GM23338 (cell line): ENCODE measurements at regions not wholly inside any gene's neighbourhood (a gene's known extent, or its start where the extent isn't known, plus 50 kb on each side); places are given as distances from the start of the nearest gene placed in this dataset.

ENCODE experiments used
- EZH2 ChIP-seq: fragments of 200-600 bp; sonication (generic); IDR thresholded peaks from one replicate; pipeline ENCODE4 v1.8.0; 2017; ENCODE audit warnings: antibody characterized with exemption, mild to moderate bottlenecking, low read depth; ENCODE audit not compliant: unreplicated experiment
- NANOG ChIP-seq: IDR thresholded peaks from 2 replicates; pipeline ENCODE4 v1.6.1; 2016; ENCODE audit warnings: antibody characterized with exemption, borderline replicate concordance
- STAT1 ChIP-seq: IDR thresholded peaks from one replicate; pipeline ENCODE4 v1.6.1; 2016; ENCODE audit warnings: antibody characterized with exemption; ENCODE audit not compliant: unreplicated experiment
- ZNF331 ChIP-seq: fragments of 250-450 bp; sonication (Bioruptor Pico); IDR thresholded peaks from 2 replicates; pipeline ENCODE4 v1.5.0; 2020; ENCODE audit warnings: low read depth, mild to moderate bottlenecking, moderate library complexity
- TF ChIP-seq, protein P1 (sequence below), 2 experiments: fragments of 200-600 bp in 1 of 2; sonication (generic) in 1 of 2; conservative IDR thresholded peaks; 2 replicates each; pipeline versions ENCODE4 v1.5.1 to v1.6.1; 2016 to 2017; ENCODE audit warnings: antibody characterized with exemption in 2 of 2, low read depth in 2 of 2, mild to moderate bottlenecking in 2 of 2, moderate library complexity in 1 of 2
- TF ChIP-seq, protein P2 (sequence below): IDR thresholded peaks from one replicate; pipeline ENCODE4 v1.6.1; 2018; ENCODE audit warnings: antibody characterized with exemption; ENCODE audit not compliant: unreplicated experiment

DNA sequence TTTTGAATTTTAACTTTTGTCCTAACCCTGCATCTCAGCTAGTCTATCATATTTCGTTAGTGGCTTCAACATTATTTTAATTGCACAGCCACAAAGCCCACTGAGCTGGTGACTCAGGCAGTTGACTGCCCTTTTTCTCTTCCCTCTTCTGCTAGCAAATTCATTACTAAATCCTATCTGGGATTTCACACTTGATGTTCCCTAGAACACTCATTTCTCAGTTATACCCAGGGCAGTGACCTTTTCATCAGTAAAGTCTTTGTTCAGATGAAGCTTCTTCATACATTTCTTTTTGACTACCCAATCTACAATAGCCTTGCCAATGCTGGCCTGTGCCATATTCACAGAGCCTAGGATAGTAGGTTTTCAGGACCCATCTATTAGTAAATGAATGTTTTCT, 107.0 kb downstream of the ATXN7L3B start:
- TF ChIP-seq, protein P1, sequence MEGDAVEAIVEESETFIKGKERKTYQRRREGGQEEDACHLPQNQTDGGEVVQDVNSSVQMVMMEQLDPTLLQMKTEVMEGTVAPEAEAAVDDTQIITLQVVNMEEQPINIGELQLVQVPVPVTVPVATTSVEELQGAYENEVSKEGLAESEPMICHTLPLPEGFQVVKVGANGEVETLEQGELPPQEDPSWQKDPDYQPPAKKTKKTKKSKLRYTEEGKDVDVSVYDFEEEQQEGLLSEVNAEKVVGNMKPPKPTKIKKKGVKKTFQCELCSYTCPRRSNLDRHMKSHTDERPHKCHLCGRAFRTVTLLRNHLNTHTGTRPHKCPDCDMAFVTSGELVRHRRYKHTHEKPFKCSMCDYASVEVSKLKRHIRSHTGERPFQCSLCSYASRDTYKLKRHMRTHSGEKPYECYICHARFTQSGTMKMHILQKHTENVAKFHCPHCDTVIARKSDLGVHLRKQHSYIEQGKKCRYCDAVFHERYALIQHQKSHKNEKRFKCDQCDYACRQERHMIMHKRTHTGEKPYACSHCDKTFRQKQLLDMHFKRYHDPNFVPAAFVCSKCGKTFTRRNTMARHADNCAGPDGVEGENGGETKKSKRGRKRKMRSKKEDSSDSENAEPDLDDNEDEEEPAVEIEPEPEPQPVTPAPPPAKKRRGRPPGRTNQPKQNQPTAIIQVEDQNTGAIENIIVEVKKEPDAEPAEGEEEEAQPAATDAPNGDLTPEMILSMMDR (conservative IDR thresholded peaks at IDR 0.05; ENCODE audit: low read depth in 2 of 2) = no peak
- TF ChIP-seq, protein P2, sequence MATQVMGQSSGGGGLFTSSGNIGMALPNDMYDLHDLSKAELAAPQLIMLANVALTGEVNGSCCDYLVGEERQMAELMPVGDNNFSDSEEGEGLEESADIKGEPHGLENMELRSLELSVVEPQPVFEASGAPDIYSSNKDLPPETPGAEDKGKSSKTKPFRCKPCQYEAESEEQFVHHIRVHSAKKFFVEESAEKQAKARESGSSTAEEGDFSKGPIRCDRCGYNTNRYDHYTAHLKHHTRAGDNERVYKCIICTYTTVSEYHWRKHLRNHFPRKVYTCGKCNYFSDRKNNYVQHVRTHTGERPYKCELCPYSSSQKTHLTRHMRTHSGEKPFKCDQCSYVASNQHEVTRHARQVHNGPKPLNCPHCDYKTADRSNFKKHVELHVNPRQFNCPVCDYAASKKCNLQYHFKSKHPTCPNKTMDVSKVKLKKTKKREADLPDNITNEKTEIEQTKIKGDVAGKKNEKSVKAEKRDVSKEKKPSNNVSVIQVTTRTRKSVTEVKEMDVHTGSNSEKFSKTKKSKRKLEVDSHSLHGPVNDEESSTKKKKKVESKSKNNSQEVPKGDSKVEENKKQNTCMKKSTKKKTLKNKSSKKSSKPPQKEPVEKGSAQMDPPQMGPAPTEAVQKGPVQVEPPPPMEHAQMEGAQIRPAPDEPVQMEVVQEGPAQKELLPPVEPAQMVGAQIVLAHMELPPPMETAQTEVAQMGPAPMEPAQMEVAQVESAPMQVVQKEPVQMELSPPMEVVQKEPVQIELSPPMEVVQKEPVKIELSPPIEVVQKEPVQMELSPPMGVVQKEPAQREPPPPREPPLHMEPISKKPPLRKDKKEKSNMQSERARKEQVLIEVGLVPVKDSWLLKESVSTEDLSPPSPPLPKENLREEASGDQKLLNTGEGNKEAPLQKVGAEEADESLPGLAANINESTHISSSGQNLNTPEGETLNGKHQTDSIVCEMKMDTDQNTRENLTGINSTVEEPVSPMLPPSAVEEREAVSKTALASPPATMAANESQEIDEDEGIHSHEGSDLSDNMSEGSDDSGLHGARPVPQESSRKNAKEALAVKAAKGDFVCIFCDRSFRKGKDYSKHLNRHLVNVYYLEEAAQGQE = no peak
- TF ChIP-seq EZH2 (no peak), ZNF331 (CRISPR knock-in tag) (no peak), STAT1 (no peak), NANOG (no peak)
